Endothelial cell of umbilical vein (primary cell): ENCODE measurements at regions not wholly inside any gene's neighbourhood (a gene's known extent, or its start where the extent isn't known, plus 50 kb on each side); places are given as distances from the start of the nearest gene placed in this dataset.

Experiments used
- BruUV-seq: library from RNA; stranded (reverse); fragments of 400-500 nt; replicated peaks from 2 replicates; lab custom pipeline; 2021; lab: Mats Ljungman, UMichigan
- CTCF ChIA-PET: fragments of 300-600, 350-600 bp; sonication (Branson Sonifier 250); formaldehyde crosslinking; loops from one replicate; lab custom pipeline; 2021; ENCODE audit warnings: antibody characterized with exemption, inconsistent platforms; lab: Charles Lee
- POLR2A ChIA-PET: fragments of 300-600, 350-600 bp; sonication (Branson Sonifier 250); formaldehyde crosslinking; loops from one replicate; lab custom pipeline; 2021; ENCODE audit warnings: antibody characterized with exemption, inconsistent platforms; lab: Charles Lee
- DNase-seq: peaks from one replicate; pipeline ENCODE4 v3.0.0-alpha.2; 2011; ENCODE audit warnings: low read depth, low spot score
- FAIRE-seq: peaks from 2 replicates; lab custom pipeline; 2011; peaks lifted over from hg19 to GRCh38; lab: Jason Lieb, UNC
- H2AFZ ChIP-seq: 2 replicates; pipeline ENCODE4 v1.6.0; 2012; ENCODE audit warnings: low read depth, low read length, control low read depth, inconsistent platforms
- H3K27ac ChIP-seq: 2 replicates; pipeline ENCODE4 v1.5.1; 2011; ENCODE audit warnings: low read depth, mild to moderate bottlenecking, control low read depth, low read length, moderate library complexity; ENCODE audit not compliant: insufficient read depth
- H3K27me3 ChIP-seq, 2 experiments: 2 replicates each; pipeline versions ENCODE4 v1.6.0 to v1.6.1; 2011; ENCODE audit warnings: low read length in 2 of 2, mixed read lengths in 1 of 2; ENCODE audit not compliant: control insufficient read depth in 2 of 2, insufficient read depth in 2 of 2
- H3K36me3 ChIP-seq, 2 experiments: 2 replicates in 1 of 2; 3 replicates in 1 of 2; pipeline ENCODE4 v1.5.1; 2011; ENCODE audit warnings: low read length in 2 of 2, mild to moderate bottlenecking in 1 of 2, moderate library complexity in 1 of 2; ENCODE audit not compliant: control insufficient read depth in 2 of 2, insufficient read depth in 2 of 2; ENCODE audit errors: extremely low read depth in 1 of 2
- H3K4me1 ChIP-seq: 3 replicates; pipeline ENCODE4 v1.5.1; 2011; ENCODE audit warnings: mild to moderate bottlenecking, low read length; ENCODE audit not compliant: control insufficient read depth, insufficient read depth; ENCODE audit errors: extremely low read depth
- H3K4me2 ChIP-seq: 2 replicates; pipeline ENCODE4 v1.6.1; 2011; ENCODE audit warnings: low read length, control low read depth, mixed read lengths; ENCODE audit not compliant: insufficient read depth
- H3K4me3 ChIP-seq, 3 experiments: fragments of 200-600 bp in 1 of 3; sonication (generic), shearing (Covaris generic) in 1 of 3; replicated peaks in 1 of 3; 2 replicates each; pipeline ENCODE4 v1.5.1; 2011 to 2016; ENCODE audit warnings: control low read depth in 3 of 3, low read length in 3 of 3, mild to moderate bottlenecking in 2 of 3, inconsistent platforms in 1 of 3, low read depth in 1 of 3, moderate library complexity in 1 of 3; ENCODE audit not compliant: insufficient read depth in 1 of 3
- H3K79me2 ChIP-seq: 2 replicates; pipeline ENCODE4 v1.6.0; 2012; ENCODE audit warnings: low read length, inconsistent platforms; ENCODE audit not compliant: control insufficient read depth, insufficient read depth
- H3K9ac ChIP-seq: replicated peaks from 2 replicates; pipeline ENCODE3; 2011; ENCODE audit warnings: low read length, control low read depth; ENCODE audit not compliant: insufficient read depth; ENCODE audit errors: extremely low read depth
- H3K9me1 ChIP-seq: replicated peaks from 3 replicates; pipeline ENCODE4 v1.6.0; 2011; ENCODE audit warnings: mild to moderate bottlenecking, low read length; ENCODE audit not compliant: control insufficient read depth, insufficient read depth; ENCODE audit errors: extremely low read depth
- H3K9me3 ChIP-seq: replicated peaks from 2 replicates; pipeline ENCODE4 v1.5.1; 2012; ENCODE audit warnings: low read length, inconsistent platforms; ENCODE audit not compliant: control insufficient read depth, insufficient read depth
- H4K20me1 ChIP-seq: replicated peaks from 2 replicates; pipeline ENCODE3; 2011; ENCODE audit warnings: mild to moderate bottlenecking, low read length; ENCODE audit not compliant: control insufficient read depth, insufficient read depth; ENCODE audit errors: extremely low read depth
- EZH2 ChIP-seq: IDR thresholded peaks from 2 replicates; pipeline ENCODE4 v1.6.1; 2012; ENCODE audit warnings: borderline replicate concordance, low read depth, mild to moderate bottlenecking, moderate library complexity, low read length, inconsistent platforms; ENCODE audit not compliant: severe bottlenecking
- FOS ChIP-seq: IDR thresholded peaks from 2 replicates; pipeline ENCODE4 v1.6.1; 2011; ENCODE audit warnings: mild to moderate bottlenecking, low read length, moderate library complexity, borderline replicate concordance; ENCODE audit not compliant: insufficient read depth
- GATA2 ChIP-seq: IDR thresholded peaks from 2 replicates; pipeline ENCODE4 v1.7.0; 2011; ENCODE audit warnings: low read depth, mild to moderate bottlenecking, moderate library complexity, mixed read lengths, low read length; ENCODE audit not compliant: insufficient read length, insufficient read depth
- JUN ChIP-seq: IDR thresholded peaks from 2 replicates; pipeline ENCODE4 v1.6.1; 2011; ENCODE audit warnings: borderline replicate concordance, low read depth; ENCODE audit not compliant: insufficient read length, insufficient read depth
- MAX ChIP-seq: IDR thresholded peaks from 2 replicates; pipeline ENCODE4 v1.6.1; 2011; ENCODE audit not compliant: insufficient read depth, insufficient read length
- MYC ChIP-seq: IDR thresholded peaks from one replicate; pipeline ENCODE4 v1.6.1; 2011; ENCODE audit warnings: mild to moderate bottlenecking, low read depth, low read length
- POLR2A ChIP-seq: IDR thresholded peaks from 2 replicates; pipeline ENCODE4 v1.6.1; 2012; ENCODE audit warnings: low read depth, mild to moderate bottlenecking, control low read depth, low read length
- POLR2AphosphoS5 ChIP-seq: IDR thresholded peaks from 2 replicates; pipeline ENCODE4 v1.6.1; 2012; ENCODE audit warnings: low read depth, mild to moderate bottlenecking, control low read depth, low read length, moderate library complexity; ENCODE audit not compliant: insufficient read depth
- dilution Hi-C: fragments of 300-500 bp; cut with MboI; formaldehyde crosslinking; loops from one replicate; pipeline ENCODE4 v1.15.0; 2019; ENCODE audit warnings: low sequenced_read_pairs; ENCODE audit not compliant: extremely low pct_ligation_motif_present
- intact Hi-C: fragments of 100-400 bp; cut with micrococcal nuclease; formaldehyde crosslinking; loops from one replicate; pipeline ENCODE4 v1.10.0; 2022
- TF ChIP-seq, protein P1 (sequence below), 2 donors: IDR thresholded peaks; 1 replicate in 1 of 2; 2 replicates in 1 of 2; pipeline ENCODE4 v1.5.1; 2011; ENCODE audit warnings: low read length in 2 of 2, mild to moderate bottlenecking in 2 of 2, moderate library complexity in 2 of 2, control low read depth in 1 of 2, inconsistent platforms in 1 of 2, low read depth in 1 of 2; ENCODE audit not compliant: insufficient read depth in 1 of 2; ENCODE audit errors: extremely low read depth in 1 of 2

DNA sequence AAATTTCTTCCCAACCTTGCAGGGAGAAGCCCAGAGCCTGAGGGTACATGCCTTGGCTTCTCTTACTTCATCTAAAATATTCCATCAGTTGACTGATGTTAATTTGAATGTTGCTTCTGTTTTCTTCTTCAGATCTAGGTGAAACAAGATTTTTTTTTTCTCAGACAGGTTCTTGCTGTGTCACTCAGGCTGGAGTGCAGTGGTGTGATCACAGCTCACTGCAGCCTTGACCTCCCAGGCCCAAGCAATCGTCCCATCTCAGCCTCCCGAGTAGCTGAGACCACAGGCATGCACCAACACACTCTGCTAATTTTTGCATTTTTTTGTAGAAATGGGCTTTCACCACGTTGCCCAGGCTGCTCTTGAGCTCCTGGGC, 62.1 kb upstream of the KLF3 start:
- H3K27ac ChIP-seq, result no peak overlapping the region
- TF ChIP-seq, protein P1, sequence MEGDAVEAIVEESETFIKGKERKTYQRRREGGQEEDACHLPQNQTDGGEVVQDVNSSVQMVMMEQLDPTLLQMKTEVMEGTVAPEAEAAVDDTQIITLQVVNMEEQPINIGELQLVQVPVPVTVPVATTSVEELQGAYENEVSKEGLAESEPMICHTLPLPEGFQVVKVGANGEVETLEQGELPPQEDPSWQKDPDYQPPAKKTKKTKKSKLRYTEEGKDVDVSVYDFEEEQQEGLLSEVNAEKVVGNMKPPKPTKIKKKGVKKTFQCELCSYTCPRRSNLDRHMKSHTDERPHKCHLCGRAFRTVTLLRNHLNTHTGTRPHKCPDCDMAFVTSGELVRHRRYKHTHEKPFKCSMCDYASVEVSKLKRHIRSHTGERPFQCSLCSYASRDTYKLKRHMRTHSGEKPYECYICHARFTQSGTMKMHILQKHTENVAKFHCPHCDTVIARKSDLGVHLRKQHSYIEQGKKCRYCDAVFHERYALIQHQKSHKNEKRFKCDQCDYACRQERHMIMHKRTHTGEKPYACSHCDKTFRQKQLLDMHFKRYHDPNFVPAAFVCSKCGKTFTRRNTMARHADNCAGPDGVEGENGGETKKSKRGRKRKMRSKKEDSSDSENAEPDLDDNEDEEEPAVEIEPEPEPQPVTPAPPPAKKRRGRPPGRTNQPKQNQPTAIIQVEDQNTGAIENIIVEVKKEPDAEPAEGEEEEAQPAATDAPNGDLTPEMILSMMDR (IDR thresholded peaks at IDR 0.05; ENCODE audit: extremely low read depth in 1 of 2, insufficient read depth in 1 of 2, low read depth in 1 of 2, low read length in 2 of 2), result no peak
- TF ChIP-seq MYC, result no peak
- no peaks in the 10 kb centered on the region for H3K9me1 ChIP-seq
- H3K4me1 ChIP-seq, result no peaks in the 10 kb centered on the region
- CTCF ChIA-PET, result no interaction called here
- BruUV-seq, result no TSS peak
- POLR2A ChIA-PET, result no interaction called here
- H3K27me3 ChIP-seq, result peaks cover 1 to 9% of the 10 kb centered on the region in 2 experiments
- H3K4me2 ChIP-seq, result no peak overlapping the region
- intact Hi-C loops, result no loop called here
- H3K4me3 ChIP-seq, result no peak overlapping the region
- no peak overlapping the region for H2AFZ ChIP-seq
- FAIRE-seq (no peak), DNase-seq (no peak)
- H3K36me3 ChIP-seq, result no peaks in the 10 kb centered on the region
- no peaks in the 10 kb centered on the region for H3K79me2 ChIP-seq
- H3K9ac ChIP-seq, result no peak overlapping the region
- H4K20me1 ChIP-seq, result no peaks in the 10 kb centered on the region
- no peaks in the 10 kb centered on the region for H3K9me3 ChIP-seq
- dilution Hi-C loops, result no loop called here

DNA sequence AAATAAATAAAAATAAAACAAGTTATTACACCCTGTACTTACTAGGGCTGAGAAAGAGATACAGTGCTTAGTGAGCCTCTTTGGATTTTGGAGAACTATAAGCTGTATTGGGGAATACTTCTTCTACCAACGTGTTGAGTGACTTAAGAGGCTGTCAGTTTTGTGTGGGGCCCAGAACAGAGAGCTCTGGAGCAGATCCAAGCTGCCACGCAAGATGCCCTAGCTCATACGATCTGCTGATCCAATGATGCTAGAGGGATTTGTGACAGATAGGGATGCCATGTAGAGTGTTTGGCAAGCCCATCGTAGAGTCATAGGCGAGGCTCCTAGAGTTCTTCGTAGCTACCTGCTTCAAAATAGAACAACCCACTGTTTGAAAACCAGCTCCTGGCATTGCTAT, 60.3 kb upstream of the KLF3 start:
- H3K36me3 ChIP-seq, result no peaks in the 10 kb centered on the region
- no peaks in the 10 kb centered on the region for H3K9me1 ChIP-seq
- H2AFZ ChIP-seq, result no peak overlapping the region
- H3K4me1 ChIP-seq, result no peaks in the 10 kb centered on the region
- no TSS peak for BruUV-seq
- intact Hi-C loops, result no loop called here
- no peak overlapping the region for H3K9ac ChIP-seq
- no peaks in the 10 kb centered on the region for H4K20me1 ChIP-seq
- no peak overlapping the region for H3K4me2 ChIP-seq
- peaks cover 1 to 9% of the 10 kb centered on the region in 2 experiments for H3K27me3 ChIP-seq
- no peak for DNase-seq
- no peak for FAIRE-seq
- ChIA-PET CTCF (interaction anchor here (0.7 to 1.3 kb wide), 2 partner anchors 16 to 71 kb away, joined by 3 read pairs; no protein-coding TSS in a partner anchor), POLR2A (no interaction called here)
- dilution Hi-C loops, result no loop called here
- no peak overlapping the region for H3K4me3 ChIP-seq
- H3K27ac ChIP-seq, result no peak overlapping the region
- no peaks in the 10 kb centered on the region for H3K79me2 ChIP-seq
- no peaks in the 10 kb centered on the region for H3K9me3 ChIP-seq
- no peak for TF ChIP-seq MAX
- no peak for TF ChIP-seq POLR2AphosphoS5
- TF ChIP-seq, protein P1 (IDR thresholded peaks at IDR 0.05; ENCODE audit: extremely low read depth in 1 of 2, insufficient read depth in 1 of 2, low read depth in 1 of 2, low read length in 2 of 2), result no peak
- no peak for TF ChIP-seq GATA2
- no peak for TF ChIP-seq MYC
- TF ChIP-seq JUN, result no peak
- no peak for TF ChIP-seq FOS
- no peak for TF ChIP-seq EZH2
- no peak for TF ChIP-seq POLR2A
